HG02623 (cell line): ENCODE measurements at regions not wholly inside any gene's neighbourhood (a gene's known extent, or its start where the extent isn't known, plus 50 kb on each side); places are given as distances from the start of the nearest gene placed in this dataset.

ENCODE experiments used
- ATAC-seq: cut with Tn5 transposase; IDR thresholded peaks from one replicate; pipeline ENCODE4 v1.9.1; 2021; ENCODE audit warnings: moderate library complexity; ENCODE audit not compliant: unreplicated experiment

DNA sequence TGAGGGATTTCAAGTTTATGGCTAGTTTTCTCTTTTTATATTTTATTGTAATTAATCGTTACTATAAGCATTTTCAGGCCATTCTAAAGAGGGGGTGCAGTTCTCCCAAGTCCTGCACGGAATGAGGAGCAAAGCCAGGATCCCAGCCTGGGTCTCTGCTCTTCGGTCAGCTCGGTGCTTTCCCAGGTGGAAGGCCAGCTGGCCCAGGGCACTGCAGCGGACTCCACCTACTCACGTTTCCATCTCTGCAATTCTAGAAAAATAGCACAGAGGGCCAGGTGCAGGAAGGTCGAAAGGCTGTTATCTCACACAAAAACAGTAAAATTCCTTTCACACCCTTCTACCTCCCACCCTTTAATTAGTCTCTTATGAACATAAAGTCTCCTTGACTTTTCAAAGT lies 59.5 kb upstream of the HES1 start:
- ATAC-seq: no peak

- no peak for ATAC-seq
These were observed 58.3 kb upstream of the HES1 start for GRCh38 chr3:194077602-194078001.

DNA sequence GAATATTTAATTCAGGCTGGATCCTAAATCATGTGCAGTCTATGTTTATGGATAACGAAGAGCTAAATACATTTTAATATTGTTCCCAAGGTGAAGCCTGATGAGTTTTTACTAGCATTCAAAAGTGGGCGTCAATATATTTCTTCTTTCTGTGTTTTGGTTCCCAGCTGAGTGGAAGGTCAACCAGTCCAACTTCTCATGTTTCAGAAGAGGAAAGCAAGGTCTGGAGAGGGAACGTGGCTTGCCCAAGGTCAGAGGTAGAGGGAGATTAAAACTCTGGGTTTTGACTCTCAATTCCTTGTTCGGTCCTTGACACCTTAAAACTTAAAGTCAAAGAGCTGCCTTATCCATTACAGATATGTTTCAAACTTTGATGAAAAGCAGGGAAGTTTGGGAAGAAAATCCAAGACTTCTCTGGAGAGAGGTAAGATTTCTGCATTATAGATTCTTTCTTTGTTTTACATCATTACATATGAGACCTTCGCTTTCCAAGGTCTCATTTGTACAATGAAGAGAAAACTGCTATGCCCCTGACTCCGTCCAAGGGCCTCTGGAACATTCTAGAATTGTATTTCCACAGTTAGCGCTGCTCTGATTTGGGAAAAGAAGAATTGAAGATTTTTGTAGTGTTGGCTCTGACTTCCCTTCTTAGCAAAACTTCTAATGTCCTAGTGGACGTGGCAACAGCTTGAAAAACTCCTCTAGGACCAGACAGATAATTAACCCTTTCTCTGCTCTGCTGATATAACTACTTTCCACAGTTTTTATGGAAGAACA lies 57.7 kb upstream of the HES1 start:
- ATAC-seq: no peak

GRCh38 chr3:194079702-194080172 lies 56.2 kb upstream of the HES1 start:
- no peak for ATAC-seq

GRCh38 chr3:194080436-194080835 lies 55.5 kb upstream of the HES1 start:
- no peak for ATAC-seq

DNA sequence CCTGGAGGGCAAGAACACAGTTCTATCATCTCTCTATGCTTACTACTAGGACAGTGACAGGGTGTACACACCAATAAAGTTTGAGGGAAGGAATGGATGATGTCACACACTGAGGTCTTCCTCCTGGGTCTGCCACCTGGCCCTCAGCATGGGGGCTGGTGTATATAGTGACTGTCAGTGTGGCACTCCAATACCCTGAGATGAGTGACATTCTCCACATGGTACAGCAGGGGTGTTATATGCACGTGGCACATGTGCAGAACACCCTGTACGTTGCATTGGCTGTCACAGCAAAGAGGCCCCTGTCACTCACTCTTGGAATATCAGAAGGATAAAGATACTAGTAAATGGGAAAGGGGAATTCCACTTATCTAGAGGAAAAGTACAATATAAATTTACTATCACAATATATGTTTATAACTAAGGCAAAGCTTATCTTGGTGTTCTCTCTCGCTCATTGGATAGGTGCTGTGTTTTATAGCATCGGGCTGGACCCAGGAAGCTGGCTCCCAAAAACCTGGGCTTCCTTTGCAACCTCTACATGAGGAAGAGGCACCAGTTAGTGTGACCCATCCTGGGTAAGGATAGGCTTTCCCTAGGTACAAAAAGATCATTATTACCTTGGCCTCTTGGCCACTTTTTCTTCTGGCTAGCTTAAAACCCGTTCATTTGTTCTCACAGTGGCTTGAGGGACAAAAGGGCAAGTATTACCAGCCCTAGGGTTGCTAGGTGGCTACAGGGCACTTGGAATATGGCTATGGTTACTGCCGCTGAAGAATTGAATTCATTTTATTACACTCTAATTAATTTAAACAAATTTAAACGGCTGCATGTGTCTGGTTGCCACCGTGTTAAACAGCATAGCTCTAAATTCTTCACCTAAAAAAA lies 54.8 kb upstream of the HES1 start:
- ATAC-seq: no peak

- ATAC-seq: no peak
These were observed 54.1 kb upstream of the HES1 start for GRCh38 chr3:194081826-194082225.

- ATAC-seq: no peak
These were observed 53.0 kb upstream of the HES1 start for GRCh38 chr3:194082743-194083636.

- ATAC-seq: peak; percentile 12
These were observed 52.2 kb upstream of the HES1 start for GRCh38 chr3:194083637-194084224.

DNA sequence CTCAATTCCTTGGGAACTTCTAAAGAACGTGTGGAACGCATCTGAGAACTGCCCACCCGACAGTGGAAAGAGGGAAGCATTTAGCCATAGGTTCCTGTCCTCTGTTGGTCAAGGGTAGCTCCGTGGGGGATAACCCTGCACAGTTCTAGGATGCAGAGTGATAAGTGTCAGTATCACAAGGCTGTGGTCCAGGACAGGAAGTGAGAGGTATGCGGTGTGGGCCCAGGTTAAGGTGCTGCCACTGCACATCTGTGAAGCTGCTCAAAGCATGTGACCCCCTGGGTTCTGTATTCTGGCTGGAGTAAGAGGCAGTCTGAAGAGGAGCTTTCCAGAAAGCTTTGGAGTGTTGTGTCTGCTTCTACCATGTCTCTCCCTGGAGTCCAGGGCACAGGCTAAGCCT lies 51.7 kb upstream of the HES1 start:
- ATAC-seq: peak; percentile 94
